Choroid plexus epithelial cell (primary cell): ENCODE measurements at regions not wholly inside any gene's neighbourhood (a gene's known extent, or its start where the extent isn't known, plus 50 kb on each side); places are given as distances from the start of the nearest gene placed in this dataset.
A peak's percentile ranks its signal among the peaks of the same experiment; 100 is the strongest.

ENCODE experiments used
- DNase-seq: peaks from one replicate; pipeline ENCODE4 v3.0.0-alpha.2; 2010; ENCODE audit warnings: low read depth
- H3K4me3 ChIP-seq: 2 replicates; pipeline ENCODE4 v1.5.1; 2011; ENCODE audit warnings: low read depth, mild to moderate bottlenecking, control low read depth, low read length, moderate library complexity
- TF ChIP-seq, protein P1 (sequence below): conservative IDR thresholded peaks from 2 replicates; pipeline ENCODE4 v1.5.1; 2011; ENCODE audit warnings: low read depth, mild to moderate bottlenecking, control low read depth, inconsistent platforms, low read length, moderate library complexity

DNA sequence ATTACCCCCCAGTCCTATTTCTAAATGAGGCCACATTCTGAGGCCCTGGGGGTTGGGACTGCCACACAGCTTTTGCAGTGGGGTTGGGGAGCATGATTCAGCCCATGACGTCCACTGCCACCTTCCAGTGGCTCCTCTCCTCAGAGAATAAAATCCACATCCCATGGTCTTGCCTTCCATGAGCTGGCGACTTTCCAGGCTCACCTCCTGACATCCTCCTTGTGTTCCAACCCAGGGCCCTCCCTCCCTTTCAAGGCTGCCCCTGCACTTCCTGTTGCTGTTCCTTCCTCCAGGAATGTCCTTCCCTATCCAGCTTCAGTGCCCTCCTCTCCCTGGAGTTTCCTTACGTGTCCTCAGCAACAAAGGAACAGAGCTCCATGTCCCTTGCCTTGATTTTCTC, 187.3 kb upstream of the ID2 start:
- no peak for DNase-seq
- TF ChIP-seq, protein P1, sequence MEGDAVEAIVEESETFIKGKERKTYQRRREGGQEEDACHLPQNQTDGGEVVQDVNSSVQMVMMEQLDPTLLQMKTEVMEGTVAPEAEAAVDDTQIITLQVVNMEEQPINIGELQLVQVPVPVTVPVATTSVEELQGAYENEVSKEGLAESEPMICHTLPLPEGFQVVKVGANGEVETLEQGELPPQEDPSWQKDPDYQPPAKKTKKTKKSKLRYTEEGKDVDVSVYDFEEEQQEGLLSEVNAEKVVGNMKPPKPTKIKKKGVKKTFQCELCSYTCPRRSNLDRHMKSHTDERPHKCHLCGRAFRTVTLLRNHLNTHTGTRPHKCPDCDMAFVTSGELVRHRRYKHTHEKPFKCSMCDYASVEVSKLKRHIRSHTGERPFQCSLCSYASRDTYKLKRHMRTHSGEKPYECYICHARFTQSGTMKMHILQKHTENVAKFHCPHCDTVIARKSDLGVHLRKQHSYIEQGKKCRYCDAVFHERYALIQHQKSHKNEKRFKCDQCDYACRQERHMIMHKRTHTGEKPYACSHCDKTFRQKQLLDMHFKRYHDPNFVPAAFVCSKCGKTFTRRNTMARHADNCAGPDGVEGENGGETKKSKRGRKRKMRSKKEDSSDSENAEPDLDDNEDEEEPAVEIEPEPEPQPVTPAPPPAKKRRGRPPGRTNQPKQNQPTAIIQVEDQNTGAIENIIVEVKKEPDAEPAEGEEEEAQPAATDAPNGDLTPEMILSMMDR: no peak
- H3K4me3 ChIP-seq: no peak overlapping the region

DNA sequence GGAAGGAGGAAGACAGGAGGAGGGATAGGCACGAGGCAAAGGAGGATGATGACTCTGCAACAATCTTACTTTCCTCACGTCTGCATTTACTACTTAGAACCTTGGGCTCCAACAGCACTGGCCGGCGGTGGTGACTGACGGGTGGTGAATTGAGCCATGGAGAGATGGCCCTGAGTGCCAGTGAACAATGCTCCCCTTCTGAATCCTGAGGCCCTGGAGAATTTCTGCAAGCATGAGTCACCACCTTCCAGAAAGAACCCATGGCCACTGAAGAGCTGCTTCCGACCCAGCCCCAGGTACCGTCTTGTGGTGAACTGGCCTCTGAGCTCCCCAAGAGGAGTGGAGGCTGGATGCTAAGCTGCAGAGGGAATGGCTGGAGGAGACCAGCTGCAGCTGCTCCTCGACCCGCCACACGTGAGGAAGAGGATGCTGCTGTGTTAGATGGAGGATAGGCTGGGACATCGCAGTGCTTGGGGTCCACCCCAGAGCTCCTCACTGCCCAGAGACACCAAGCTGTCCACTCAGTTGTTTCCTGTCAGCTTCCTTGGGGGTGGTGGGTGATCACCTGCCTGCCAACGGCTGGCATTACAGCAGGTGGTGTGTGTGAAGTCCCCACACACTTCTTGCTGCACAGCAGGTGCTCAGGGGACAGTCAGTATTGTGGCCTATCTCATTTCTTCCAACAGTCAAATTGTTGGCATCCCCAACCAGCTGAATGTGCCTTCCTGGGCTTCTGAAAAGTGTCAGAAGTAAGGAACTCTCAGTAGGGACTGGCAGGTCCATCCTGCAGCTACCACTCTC, 186.5 kb upstream of the ID2 start:
- TF ChIP-seq, protein P1: no peak
- H3K4me3 ChIP-seq: no peak overlapping the region
- DNase-seq: no peak

DNA sequence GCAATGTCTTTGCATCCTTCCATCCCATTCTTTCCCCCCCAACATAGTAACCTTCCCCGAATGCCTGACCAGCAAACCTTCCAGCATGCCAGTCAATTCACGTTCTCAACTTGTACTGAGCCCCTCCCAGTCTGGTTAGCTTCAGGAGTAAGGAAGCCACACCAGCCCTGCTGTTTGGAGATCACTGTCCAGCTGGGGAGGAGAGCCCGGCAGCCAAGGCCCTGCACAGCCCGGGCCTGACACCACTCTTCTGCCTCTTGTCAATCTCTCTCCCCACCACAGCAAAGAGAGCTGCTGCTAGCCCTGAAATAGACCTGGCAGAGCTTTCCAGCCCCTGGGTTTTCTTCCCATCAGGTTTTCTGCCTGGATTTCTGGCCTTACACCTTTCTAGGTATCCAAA, 185.8 kb upstream of the ID2 start:
- TF ChIP-seq, protein P1: no peak
- H3K4me3 ChIP-seq: no peak overlapping the region
- DNase-seq: no peak

DNA sequence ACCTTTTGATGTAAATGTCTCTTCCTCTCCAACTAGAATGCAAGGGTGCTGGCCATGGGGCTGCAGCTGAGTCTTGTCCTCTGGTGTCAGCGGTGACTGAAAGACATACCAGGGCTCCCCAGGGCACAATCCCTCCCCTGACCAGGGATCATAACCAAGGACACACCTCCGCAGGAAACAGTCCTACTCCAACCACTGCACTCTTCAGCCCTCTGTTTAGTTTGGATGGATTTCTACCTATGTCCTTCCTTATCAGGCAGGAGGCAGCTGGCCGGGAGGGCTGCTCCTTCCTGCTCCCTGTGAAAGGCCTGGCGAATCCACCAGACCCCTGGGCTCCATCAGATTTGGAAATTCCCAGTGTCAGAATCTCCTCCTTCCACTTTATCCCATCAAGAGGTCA, 185.2 kb upstream of the ID2 start:
- no peak for DNase-seq
- no peak overlapping the region for H3K4me3 ChIP-seq
- TF ChIP-seq, protein P1: no peak

DNA sequence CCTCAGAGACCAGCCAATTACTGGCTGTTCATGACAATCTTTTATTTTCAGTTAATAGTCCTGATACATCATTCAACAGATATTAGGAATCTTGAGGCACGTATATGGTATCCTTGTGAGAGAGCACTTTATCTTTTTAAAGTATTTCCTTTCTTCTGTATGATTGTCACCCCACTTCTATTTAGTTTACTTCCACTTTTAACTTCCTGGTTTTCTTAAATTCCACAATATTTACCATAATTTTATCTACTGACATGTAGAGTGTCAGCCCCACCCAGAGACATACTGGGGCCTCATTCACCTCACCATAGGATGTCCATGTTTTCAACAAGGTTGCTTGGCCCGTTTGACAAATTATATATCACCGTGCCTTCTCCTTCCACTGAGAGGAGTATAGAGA, 182.9 kb upstream of the ID2 start:
- no peak for DNase-seq
- TF ChIP-seq, protein P1: no peak
- no peak overlapping the region for H3K4me3 ChIP-seq

DNA sequence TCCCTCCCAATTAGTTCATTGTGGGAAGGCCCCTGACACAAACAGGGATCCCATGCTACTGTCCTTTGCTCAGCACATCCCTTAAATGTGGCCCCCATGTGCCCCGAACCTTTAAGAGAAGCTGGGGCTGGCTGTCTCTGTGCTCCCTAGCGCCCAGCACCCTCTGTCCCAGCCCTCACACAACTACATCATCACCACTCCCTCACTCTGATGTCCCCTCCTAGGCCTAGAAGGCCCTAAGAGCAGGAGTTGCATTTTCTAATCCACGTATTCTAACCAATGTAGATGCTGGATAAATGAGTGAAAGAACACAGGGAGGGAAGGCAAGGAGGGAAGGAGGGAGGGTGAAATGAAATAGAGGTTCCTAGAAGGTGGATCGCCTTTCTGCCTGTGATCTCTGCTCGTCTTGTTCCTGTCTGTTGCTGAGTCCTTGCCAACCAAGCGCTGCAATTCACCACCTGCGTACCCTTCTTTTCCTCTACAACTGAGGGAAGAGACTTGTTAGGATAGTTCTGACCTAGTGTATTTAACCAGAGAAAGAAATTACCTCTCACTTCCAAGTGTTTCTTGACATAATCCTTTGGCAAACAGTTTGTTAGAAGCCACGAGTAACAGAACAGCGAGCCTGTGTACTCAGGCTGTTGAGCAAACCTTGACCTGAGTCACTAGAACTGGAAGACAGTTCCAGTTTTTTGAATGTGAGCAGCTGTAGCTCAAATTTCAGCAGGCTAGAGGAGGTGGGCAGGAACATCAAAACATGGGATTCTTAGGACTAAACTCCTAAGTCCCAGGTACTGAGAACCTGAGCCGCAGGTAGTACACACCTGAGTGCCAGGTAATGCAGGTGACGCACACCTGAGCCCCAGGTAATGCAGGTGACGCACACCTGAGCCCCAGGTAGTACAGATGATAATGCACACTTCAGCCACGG, 181.5 kb upstream of the ID2 start:
- H3K4me3 ChIP-seq: no peak overlapping the region
- DNase-seq: peak; percentile 6
- TF ChIP-seq, protein P1: no peak
